Large intestine (tissue), 3 donors: ENCODE measurements at regions not wholly inside any gene's neighbourhood (a gene's known extent, or its start where the extent isn't known, plus 50 kb on each side); places are given as distances from the start of the nearest gene placed in this dataset.

Experiments used
- DNase-seq, 2 donors: peaks; one replicate each; pipeline versions ENCODE4 v3.0.0 to v3.0.0-alpha.2; 2013
- H3K27ac ChIP-seq: one replicate; pipeline ENCODE4 v1.5.1; 2013; ENCODE audit warnings: low read length
- H3K27me3 ChIP-seq: 2 replicates; pipeline ENCODE4 v1.6.1; 2013; ENCODE audit warnings: low read length; ENCODE audit not compliant: control insufficient read depth, insufficient read depth
- H3K36me3 ChIP-seq: 2 replicates; pipeline ENCODE4 v1.6.1; 2013; ENCODE audit warnings: low read length; ENCODE audit not compliant: control insufficient read depth, insufficient read depth
- H3K4me1 ChIP-seq: one replicate; pipeline ENCODE4 v1.6.1; 2013; ENCODE audit warnings: low read length; ENCODE audit not compliant: control insufficient read depth, insufficient read depth
- H3K4me3 ChIP-seq: one replicate; pipeline ENCODE4 v1.5.1; 2013; ENCODE audit warnings: low read length
- H3K9me3 ChIP-seq: one replicate; pipeline ENCODE4 v1.6.1; 2013; ENCODE audit warnings: mild to moderate bottlenecking, low read depth, low read length, moderate library complexity; ENCODE audit not compliant: control insufficient read depth
- WGBS: methylation state at CpG from one replicate; pipeline ENCODE4 v1.1.5; 2013; ENCODE audit warnings: low lambda C conversion rate; ENCODE audit not compliant: insufficient coverage; 5-methylcytosine and 5-hydroxymethylcytosine counted together

DNA sequence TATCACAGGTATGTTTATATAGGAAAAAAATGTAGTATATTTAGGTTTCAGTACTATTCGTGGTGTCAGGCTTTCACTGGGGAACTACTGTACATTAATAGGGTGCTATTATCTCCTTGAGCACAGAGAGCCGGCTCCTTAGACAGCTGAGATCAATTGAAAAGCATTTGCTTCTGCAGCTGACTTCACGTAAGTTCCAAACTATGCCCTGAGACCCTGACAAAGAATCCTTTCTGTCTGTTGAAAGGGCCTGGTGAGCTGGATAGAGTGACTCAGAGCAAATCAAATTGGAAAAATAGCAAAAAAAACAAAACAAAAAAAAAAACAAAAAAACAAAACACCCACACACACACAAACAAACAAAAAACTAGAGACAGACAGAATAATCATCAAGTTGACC is 652.0 kb downstream of the MTRR start:
- H3K27me3 ChIP-seq = no peaks in the 10 kb centered on the region
- no peaks in the 10 kb centered on the region for H3K36me3 ChIP-seq
- no peak overlapping the region for H3K27ac ChIP-seq
- DNase-seq = no peak
- H3K4me1 ChIP-seq = no peaks in the 10 kb centered on the region
- H3K9me3 ChIP-seq = no peaks in the 10 kb centered on the region
- WGBS = no CpG with 5 or more reads among the region's 3 CpGs
- H3K4me3 ChIP-seq = no peak overlapping the region

DNA sequence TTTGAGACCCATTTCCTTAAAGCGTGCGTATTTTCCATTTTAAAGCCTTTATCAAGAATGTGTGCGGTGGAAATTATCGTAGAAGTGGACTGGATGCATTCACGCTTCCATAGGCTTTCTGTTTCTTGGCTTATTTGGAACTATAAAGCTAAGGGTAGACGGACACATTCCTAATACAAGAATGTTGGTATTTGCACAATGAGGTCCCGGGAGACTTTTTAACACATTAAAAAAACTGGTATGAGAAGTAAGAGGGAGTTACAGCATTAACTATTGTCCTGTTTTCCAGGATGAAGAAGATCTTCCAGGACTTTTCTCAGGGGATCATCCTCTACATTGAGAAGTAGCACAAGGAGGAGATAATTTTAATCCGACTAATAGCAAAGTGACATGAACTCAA is 653.0 kb downstream of the MTRR start:
- no peak overlapping the region for H3K27ac ChIP-seq
- H3K27me3 ChIP-seq = no peaks in the 10 kb centered on the region
- WGBS = 90% methylated on average over 2 of the region's 8 CpGs
- no peak for DNase-seq
- no peak overlapping the region for H3K4me3 ChIP-seq
- H3K36me3 ChIP-seq = no peaks in the 10 kb centered on the region
- no peaks in the 10 kb centered on the region for H3K9me3 ChIP-seq
- H3K4me1 ChIP-seq = no peaks in the 10 kb centered on the region

DNA sequence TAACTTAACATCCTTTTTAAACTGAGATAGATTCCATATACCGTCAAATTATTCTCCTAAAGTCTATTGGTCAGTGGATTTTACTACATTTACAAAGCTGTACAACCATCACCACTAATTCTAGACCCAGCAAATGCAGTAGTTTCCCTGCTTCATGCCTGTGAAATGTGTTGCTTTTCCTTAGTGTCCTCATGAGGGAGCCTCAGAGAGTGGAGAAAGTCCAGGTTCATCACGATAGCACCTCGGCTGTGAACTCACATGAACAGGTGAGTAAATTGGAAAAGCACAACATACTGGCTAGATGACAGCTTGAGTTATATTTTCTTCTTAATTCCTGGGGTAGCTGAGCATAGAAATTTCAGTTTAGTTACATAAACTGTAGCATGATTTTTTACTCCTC is 653.7 kb downstream of the MTRR start:
- Histone ChIP-seq H3K36me3 (no peaks in the 10 kb centered on the region), H3K4me3 (no peak overlapping the region), H3K27me3 (no peaks in the 10 kb centered on the region), H3K27ac (no peak overlapping the region), H3K4me1 (no peaks in the 10 kb centered on the region), H3K9me3 (no peaks in the 10 kb centered on the region)
- 0% methylated on average over 2 of the region's 3 CpGs for WGBS
- no peak for DNase-seq

DNA sequence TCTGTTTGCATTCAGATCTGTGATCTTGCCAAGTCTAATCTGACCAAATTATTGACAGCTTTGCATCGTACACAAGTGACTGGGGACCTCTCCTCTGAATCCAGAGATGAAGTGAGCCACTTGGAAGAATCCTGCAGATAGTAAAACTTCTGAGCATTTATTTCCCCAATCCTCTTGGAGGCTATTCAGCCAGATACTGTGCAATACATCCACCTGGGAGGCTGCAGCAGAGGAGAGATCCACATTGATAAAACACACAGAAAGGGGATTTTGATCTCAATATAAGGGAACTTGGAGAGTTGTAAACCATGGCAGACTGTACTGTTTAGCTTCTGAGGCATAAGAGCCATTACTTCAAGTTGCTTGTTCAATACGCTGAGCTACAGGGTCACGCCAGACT is 654.6 kb downstream of the MTRR start:
- Histone ChIP-seq H3K36me3 (no peaks in the 10 kb centered on the region), H3K4me3 (no peak overlapping the region), H3K9me3 (no peaks in the 10 kb centered on the region), H3K27ac (no peak overlapping the region), H3K27me3 (no peaks in the 10 kb centered on the region), H3K4me1 (no peaks in the 10 kb centered on the region)
- WGBS = 20% methylated on average over 1 of the region's 3 CpGs
- DNase-seq = no peak

DNA sequence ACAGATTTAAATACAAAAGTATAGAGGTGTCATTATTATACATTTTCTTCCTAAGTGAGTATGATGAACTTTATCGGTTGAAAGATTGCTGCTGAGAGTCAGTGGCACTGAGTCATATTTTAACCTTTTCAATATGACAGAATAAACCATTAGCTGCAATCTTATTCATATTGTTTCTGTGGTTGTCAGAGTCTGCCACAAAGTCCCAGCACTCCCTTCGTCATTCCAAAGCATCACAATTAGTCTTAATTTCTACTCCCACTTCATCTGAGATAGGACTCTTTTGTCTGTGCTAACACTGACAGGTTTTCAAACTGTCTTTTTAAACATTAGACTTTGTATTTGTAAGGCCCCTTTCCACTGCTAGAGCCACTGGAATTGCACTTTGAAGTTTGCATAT is 656.9 kb downstream of the MTRR start:
- no peaks in the 10 kb centered on the region for H3K27me3 ChIP-seq
- no peak overlapping the region for H3K27ac ChIP-seq
- no peak overlapping the region for H3K4me3 ChIP-seq
- no peaks in the 10 kb centered on the region for H3K36me3 ChIP-seq
- no CpG with 5 or more reads among the region's 2 CpGs for WGBS
- H3K4me1 ChIP-seq = no peaks in the 10 kb centered on the region
- H3K9me3 ChIP-seq = no peaks in the 10 kb centered on the region
- no peak for DNase-seq

DNA sequence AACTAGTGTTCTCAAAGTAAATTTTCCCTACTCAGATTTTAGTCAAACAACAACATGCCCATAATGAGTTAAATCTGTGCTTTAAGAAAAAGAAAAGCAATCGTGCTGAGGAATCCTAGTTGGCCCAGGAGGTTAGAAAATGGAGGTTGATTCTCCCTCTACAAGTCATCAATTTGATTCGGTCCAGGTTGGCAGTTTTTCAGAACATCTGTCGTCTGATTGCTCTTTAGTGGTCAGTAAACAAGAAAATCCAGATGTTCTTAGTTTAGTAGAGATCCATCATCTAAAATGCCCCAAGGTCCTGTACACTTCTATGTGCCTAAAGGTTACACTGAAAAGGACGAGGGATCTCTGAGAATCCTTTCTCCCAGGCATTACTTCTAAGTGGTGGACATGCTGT is 659.2 kb downstream of the MTRR start:
- Histone ChIP-seq H3K27ac (no peak overlapping the region), H3K4me1 (no peaks in the 10 kb centered on the region), H3K27me3 (no peaks in the 10 kb centered on the region), H3K4me3 (no peak overlapping the region), H3K36me3 (no peaks in the 10 kb centered on the region), H3K9me3 (no peaks in the 10 kb centered on the region)
- no CpG with 5 or more reads among the region's 4 CpGs for WGBS
- DNase-seq = no peak

DNA sequence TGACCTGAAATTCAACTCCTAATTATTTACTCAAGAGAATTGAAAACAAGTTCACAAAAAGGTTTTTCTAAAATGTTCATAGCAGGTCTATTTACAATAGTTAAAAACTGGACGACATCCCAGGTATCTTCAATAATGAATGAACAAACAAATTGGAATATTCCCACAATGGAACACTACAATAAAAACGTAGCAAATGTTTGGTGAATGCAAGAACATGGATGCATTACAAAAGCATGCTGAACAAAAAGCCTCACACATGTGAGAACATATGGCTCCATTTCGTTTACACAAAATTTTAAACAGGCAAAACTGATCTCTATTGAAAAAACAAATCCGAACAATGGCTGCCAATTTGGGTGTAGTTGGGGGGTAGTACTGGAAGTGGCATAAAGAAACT is 669.9 kb downstream of the MTRR start:
- DNase-seq = no peak
- no peak overlapping the region for H3K27ac ChIP-seq
- H3K9me3 ChIP-seq = no peaks in the 10 kb centered on the region
- H3K4me3 ChIP-seq = no peak overlapping the region
- H3K36me3 ChIP-seq = no peaks in the 10 kb centered on the region
- H3K4me1 ChIP-seq = no peaks in the 10 kb centered on the region
- no CpG with 5 or more reads among the region's 4 CpGs for WGBS
- no peaks in the 10 kb centered on the region for H3K27me3 ChIP-seq

DNA sequence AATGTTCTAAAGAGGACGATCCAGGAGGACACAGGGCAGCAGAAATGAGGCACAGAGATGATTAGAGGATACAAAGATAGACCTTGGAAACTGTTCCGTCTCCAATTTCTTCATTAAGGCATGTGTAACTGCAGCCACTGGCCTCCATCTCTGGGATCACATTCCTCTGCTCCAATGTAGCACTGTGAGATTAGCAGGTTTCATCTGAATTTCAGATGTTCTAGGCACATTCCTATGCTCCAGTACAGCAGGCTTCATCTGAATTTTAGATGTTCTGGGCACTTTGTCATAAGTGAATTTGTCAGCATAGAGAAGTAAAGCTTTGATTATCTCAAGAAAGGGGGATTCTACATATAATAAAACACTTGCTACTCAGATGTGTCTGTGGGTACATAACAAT is 671.4 kb downstream of the MTRR start:
- Histone ChIP-seq H3K27me3 (no peaks in the 10 kb centered on the region), H3K4me1 (no peaks in the 10 kb centered on the region), H3K36me3 (no peaks in the 10 kb centered on the region), H3K9me3 (no peaks in the 10 kb centered on the region), H3K27ac (no peak overlapping the region), H3K4me3 (no peak overlapping the region)
- WGBS = 80% methylated on average over 1 of the region's 2 CpGs
- DNase-seq = no peak

DNA sequence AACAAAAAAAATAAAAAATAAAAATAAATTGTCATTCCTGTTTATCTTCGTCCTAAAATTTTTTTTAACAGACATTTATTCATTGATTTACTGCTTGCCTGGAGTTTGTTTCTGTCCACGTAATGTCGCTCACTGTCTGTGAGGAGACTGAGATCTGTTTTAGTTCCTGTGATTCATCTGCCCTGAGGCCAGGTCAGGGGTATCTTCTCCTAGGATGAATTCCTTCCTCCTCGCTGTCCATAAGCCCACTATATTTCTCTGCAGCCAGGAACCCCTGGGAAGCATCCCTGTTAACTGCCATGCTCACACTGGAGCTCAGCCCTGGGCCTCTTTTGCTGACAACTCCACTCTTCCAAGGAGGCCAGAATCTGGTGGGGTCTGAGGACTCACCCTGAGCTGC is 682.0 kb downstream of the MTRR start:
- Histone ChIP-seq H3K27me3 (no peaks in the 10 kb centered on the region), H3K27ac (no peak overlapping the region), H3K4me1 (no peaks in the 10 kb centered on the region), H3K4me3 (no peak overlapping the region), H3K9me3 (no peaks in the 10 kb centered on the region), H3K36me3 (no peaks in the 10 kb centered on the region)
- DNase-seq = no peak
- WGBS = 100% methylated on average over 1 of the region's 4 CpGs

DNA sequence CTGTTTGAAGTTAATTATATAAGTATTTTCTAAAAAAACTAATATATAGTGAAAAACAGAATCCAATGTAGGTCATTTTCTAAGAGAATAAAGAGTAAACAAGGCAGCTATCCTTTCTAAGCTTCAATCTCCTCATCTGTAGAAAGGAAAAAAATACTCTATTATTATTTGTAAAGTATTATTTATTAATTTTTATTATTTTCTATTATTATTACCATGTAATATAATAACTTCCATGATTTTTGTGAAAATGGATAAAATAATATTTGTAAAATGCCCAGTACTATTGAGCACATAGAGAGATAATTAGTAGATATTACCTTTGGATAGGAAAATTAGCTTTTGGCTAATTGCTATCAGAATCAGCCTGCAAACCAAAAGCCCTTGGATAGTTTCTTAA is 684.4 kb downstream of the MTRR start:
- DNase-seq = no peak
- Histone ChIP-seq H3K36me3 (no peaks in the 10 kb centered on the region), H3K27me3 (no peaks in the 10 kb centered on the region)

DNA sequence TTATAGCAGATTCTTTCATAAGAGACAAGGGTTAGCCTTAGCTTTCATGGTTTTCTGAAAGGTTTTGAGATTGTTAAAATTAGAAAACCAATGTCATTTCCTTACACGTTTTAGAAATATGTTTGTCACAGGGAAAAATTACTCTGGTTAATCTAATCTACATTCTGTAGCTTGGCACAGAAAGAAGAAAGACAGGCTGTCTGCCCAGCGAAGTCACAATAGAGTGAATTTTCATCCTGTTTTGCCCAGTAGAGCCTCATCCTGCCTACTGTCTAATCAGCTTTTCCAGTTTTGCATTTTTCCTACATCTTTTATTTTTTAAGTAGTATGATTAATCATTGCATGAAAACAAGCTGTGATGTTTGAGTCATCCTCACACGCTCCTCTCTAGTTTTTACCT is 688.8 kb downstream of the MTRR start:
- H3K4me3 ChIP-seq = no peak overlapping the region
- whole genome bisulfite sequencing = 75% methylated on average over 2 of the region's 3 CpGs
- H3K4me1 ChIP-seq = no peaks in the 10 kb centered on the region
- no peaks in the 10 kb centered on the region for H3K9me3 ChIP-seq
- H3K27ac ChIP-seq = no peak overlapping the region
- DNase-seq = no peak
- H3K27me3 ChIP-seq = no peaks in the 10 kb centered on the region
- no peaks in the 10 kb centered on the region for H3K36me3 ChIP-seq

More for the DNA sequence above, 684.4 kb downstream of the MTRR start:
- Histone ChIP-seq H3K27ac (no peak overlapping the region), H3K4me3 (no peak overlapping the region), H3K9me3 (no peaks in the 10 kb centered on the region), H3K4me1 (no peaks in the 10 kb centered on the region)
